A549 (cell line): ENCODE measurements at regions not wholly inside any gene's neighbourhood (a gene's known extent, or its start where the extent isn't known, plus 50 kb on each side); places are given as distances from the start of the nearest gene placed in this dataset.

Experiments
- ATAC-seq, 2 experiments: fragments of 200-7000 bp in 1 of 2; fragments of >200 bp in 1 of 2; cut with Nextera tagmentation in 1 of 2; cut with Tn5 transposase in 1 of 2; 3 replicates each; pipeline versions ENCODE4 v1.8.0 to v1.9.1; 2018 to 2020; ENCODE audit warnings: mild to moderate bottlenecking in 1 of 2, moderate library complexity in 1 of 2
- CTCF ChIA-PET: fragments of 300-600 bp; sonication (Branson Sonifier 250); formaldehyde crosslinking; extraction: SDS; loops from one replicate; lab custom pipeline; 2021; ENCODE audit warnings: antibody characterized with exemption, inconsistent platforms; lab: Yijun Ruan, JAX
- POLR2A ChIA-PET: fragments of 350-600 bp; formaldehyde crosslinking; extraction: SDS; loops from one replicate; lab custom pipeline; 2021; ENCODE audit warnings: antibody characterized with exemption, inconsistent platforms; lab: Yijun Ruan, JAX
- DNase-seq, 2 experiments: peaks; one replicate each; pipeline versions ENCODE4 v3.0.0 to v3.0.0-alpha.2; 2011 to 2016; ENCODE audit warnings: low read depth in 1 of 2, low spot score in 1 of 2
- FAIRE-seq: peaks from 2 replicates; lab custom pipeline; 2011; peaks lifted over from hg19 to GRCh38; lab: Jason Lieb, UNC
- H3K27ac ChIP-seq, 2 experiments: fragments of >200 bp; sonication (Bioruptor Twin); formaldehyde crosslinking; 3 replicates each; pipeline ENCODE4 v1.5.1; 2016 to 2017
- H3K4me1 ChIP-seq: fragments of >200 bp; sonication (Bioruptor Twin); formaldehyde crosslinking; 3 replicates; pipeline ENCODE4 v1.6.1; 2016
- H3K4me2 ChIP-seq: fragments of >200 bp; sonication (Bioruptor Twin); formaldehyde crosslinking; 3 replicates; pipeline ENCODE4 v1.6.1; 2016
- H3K4me3 ChIP-seq: fragments of >200 bp; sonication (Bioruptor Twin); formaldehyde crosslinking; 3 replicates; pipeline ENCODE4 v1.5.1; 2016
- H3K9me3 ChIP-seq: fragments of >200 bp; sonication (Bioruptor Twin); formaldehyde crosslinking; 3 replicates; pipeline ENCODE4 v1.6.1; 2016
- BCL3 ChIP-seq: fragments of >200 bp; sonication (Bioruptor Twin); formaldehyde crosslinking; IDR thresholded peaks from 3 replicates; pipeline ENCODE4 v1.6.1; 2016
- BHLHE40 ChIP-seq: IDR thresholded peaks from 2 replicates; pipeline ENCODE4 v1.6.1; 2012; ENCODE audit warnings: low read depth, low read length, inconsistent platforms
- CHD2 ChIP-seq: fragments of 150-350 bp; IDR thresholded peaks from 2 replicates; pipeline ENCODE4 v1.6.1; 2014; ENCODE audit warnings: low read length; ENCODE audit not compliant: partially characterized antibody
- CHD4 ChIP-seq: fragments of 200-600 bp; sonication (generic); IDR thresholded peaks from 2 replicates; pipeline ENCODE4 v1.6.1; 2016; ENCODE audit warnings: antibody characterized with exemption, mild to moderate bottlenecking, borderline replicate concordance
- CTCF ChIP-seq: fragments of >200 bp; sonication (Bioruptor Twin); formaldehyde crosslinking; IDR thresholded peaks from 3 replicates; pipeline ENCODE4 v1.5.1; 2016
- EHF ChIP-seq: fragments of 250-450 bp; sonication (Bioruptor Pico); IDR thresholded peaks from 2 replicates; pipeline ENCODE4 v1.5.0; 2020; ENCODE audit warnings: mild to moderate bottlenecking
- EHMT2 ChIP-seq: fragments of 200-600 bp; sonication (generic); IDR thresholded peaks from 2 replicates; pipeline ENCODE4 v1.6.1; 2016; ENCODE audit warnings: antibody characterized with exemption, low read depth, mild to moderate bottlenecking, moderate library complexity
- FOSB ChIP-seq: fragments of 250-450 bp; sonication (Bioruptor Pico); IDR thresholded peaks from 2 replicates; pipeline ENCODE4 v1.5.0; 2020; ENCODE audit warnings: mild to moderate bottlenecking, moderate library complexity
- FOXS1 ChIP-seq: fragments of 250-450 bp; sonication (Bioruptor Pico); IDR thresholded peaks from 2 replicates; pipeline ENCODE4 v1.5.0; 2020; ENCODE audit warnings: mild to moderate bottlenecking, moderate library complexity
- GATA3 ChIP-seq: IDR thresholded peaks from 2 replicates; pipeline ENCODE4 v1.6.1; 2012; ENCODE audit warnings: borderline replicate concordance
- MYC ChIP-seq: IDR thresholded peaks from 2 replicates; pipeline ENCODE4 v1.6.1; 2012; ENCODE audit warnings: mild to moderate bottlenecking, inconsistent platforms, low read length, improper control_type of control experiment, borderline replicate concordance
- NPAS2 ChIP-seq: fragments of 250-450 bp; sonication (Bioruptor Pico); IDR thresholded peaks from 2 replicates; pipeline ENCODE4 v1.8.0; 2022; ENCODE audit warnings: mild to moderate bottlenecking, moderate library complexity, borderline replicate concordance
- PBX3 ChIP-seq: IDR thresholded peaks from 2 replicates; pipeline ENCODE4 v1.6.1; 2012
- PHF8 ChIP-seq: fragments of 200-600 bp; sonication (generic); IDR thresholded peaks from 2 replicates; pipeline ENCODE4 v1.6.1; 2016; ENCODE audit warnings: low read depth, mild to moderate bottlenecking, antibody characterized with exemption, moderate library complexity, borderline replicate concordance
- POLR2AphosphoS2 ChIP-seq: conservative IDR thresholded peaks from 2 replicates; pipeline ENCODE4 v1.6.1; 2012; ENCODE audit warnings: low read length, improper control_type of control experiment, inconsistent platforms
- RARB ChIP-seq: fragments of 250-450 bp; sonication (Bioruptor Pico); IDR thresholded peaks from 2 replicates; pipeline ENCODE4 v1.8.0; 2021; ENCODE audit warnings: mild to moderate bottlenecking, moderate library complexity
- RNF2 ChIP-seq: fragments of 200-600 bp; sonication (generic); IDR thresholded peaks from 2 replicates; pipeline ENCODE4 v1.6.1; 2016; ENCODE audit warnings: low read depth, mild to moderate bottlenecking, antibody characterized with exemption, moderate library complexity, borderline replicate concordance
- TP53 ChIP-seq: fragments of 250-450 bp; sonication (Bioruptor Pico); IDR thresholded peaks from 2 replicates; pipeline ENCODE4 v1.5.0; 2021; ENCODE audit warnings: mild to moderate bottlenecking, moderate library complexity
- WGBS: methylation state at CpG from one replicate; pipeline ENCODE4 v1.1.6; 2017; ENCODE audit errors: missing lambda C conversion rate; 5-methylcytosine and 5-hydroxymethylcytosine counted together
- TF ChIP-seq, protein P1 (sequence below): fragments of 450-650 bp; IDR thresholded peaks from 2 replicates; pipeline ENCODE4 v1.6.1; 2014; ENCODE audit warnings: antibody characterized with exemption

DNA sequence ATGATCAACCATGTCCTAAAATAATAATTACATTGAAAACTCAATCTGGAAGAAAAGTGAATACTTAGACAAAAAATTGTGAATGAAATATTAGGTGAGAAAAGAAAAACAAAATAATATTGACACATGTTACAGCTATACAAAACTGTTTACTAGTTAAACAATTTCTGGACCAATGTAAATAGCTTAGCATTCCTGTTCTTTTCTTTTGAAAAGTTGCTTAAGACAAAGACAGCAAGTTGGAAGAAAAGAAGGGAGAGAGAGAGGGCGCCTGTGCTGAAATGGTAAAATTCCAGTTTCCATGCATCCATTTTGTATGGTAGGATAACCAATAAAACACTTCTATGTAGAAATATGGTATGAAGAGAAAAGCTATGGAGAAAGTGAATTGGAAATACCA is 94.1 kb upstream of the RFX8 start:
- TF ChIP-seq RARB (CRISPR knock-in tag) (no peak), CHD4 (no peak), FOXS1 (CRISPR knock-in tag) (no peak), CTCF (no peak), RNF2 (no peak), CHD2 (no peak), BCL3 (no peak), PHF8 (no peak), EHF (CRISPR knock-in tag) (no peak), FOSB (no peak), PBX3 (no peak), EHMT2 (no peak), TP53 (CRISPR knock-in tag) (no peak)
- TF ChIP-seq, protein P1, sequence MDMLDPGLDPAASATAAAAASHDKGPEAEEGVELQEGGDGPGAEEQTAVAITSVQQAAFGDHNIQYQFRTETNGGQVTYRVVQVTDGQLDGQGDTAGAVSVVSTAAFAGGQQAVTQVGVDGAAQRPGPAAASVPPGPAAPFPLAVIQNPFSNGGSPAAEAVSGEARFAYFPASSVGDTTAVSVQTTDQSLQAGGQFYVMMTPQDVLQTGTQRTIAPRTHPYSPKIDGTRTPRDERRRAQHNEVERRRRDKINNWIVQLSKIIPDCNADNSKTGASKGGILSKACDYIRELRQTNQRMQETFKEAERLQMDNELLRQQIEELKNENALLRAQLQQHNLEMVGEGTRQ: no peak
- TF ChIP-seq, all 56 proteins: peak for 0
- ChIA-PET POLR2A (interaction anchor here (0.6 to 0.7 kb wide), 2 partner anchors 51 to 801 kb away, joined by 4 to 8 read pairs; no protein-coding TSS in a partner anchor), CTCF (interaction anchor here (0.7 to 0.8 kb wide), 2 partner anchors 30 to 150 kb away, joined by 3 read pairs; no protein-coding TSS in a partner anchor)

DNA sequence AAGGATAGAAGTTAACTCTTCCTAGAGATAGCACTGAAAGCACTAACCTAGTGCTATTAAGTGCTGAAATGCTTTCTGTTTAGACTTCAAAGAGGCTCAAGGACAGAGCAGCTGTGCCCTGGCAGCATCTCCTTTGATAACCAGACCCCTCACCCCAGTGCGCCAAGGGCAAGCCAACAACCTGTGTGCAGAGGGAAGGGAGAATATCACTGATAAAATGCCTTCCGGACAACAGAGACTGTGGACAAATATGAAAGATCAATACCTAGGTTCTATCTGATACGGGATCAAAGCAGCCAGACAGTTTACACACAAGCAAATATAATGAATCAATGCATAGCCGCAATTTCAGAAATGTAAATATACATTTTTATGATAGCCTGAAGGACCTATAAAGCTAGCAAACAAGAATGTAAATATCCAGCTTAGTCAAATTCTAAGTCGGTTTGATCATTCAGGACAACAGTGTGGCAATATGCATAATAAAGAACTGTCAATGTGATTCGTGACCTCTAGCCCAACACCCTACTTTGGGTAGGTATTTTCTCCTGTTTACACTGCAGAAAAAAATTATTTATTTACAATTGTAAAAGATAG is 91.8 kb upstream of the RFX8 start:
- no peaks in the 10 kb centered on the region for H3K9me3 ChIP-seq
- FAIRE-seq: no peak
- peak overlapping the region; percentile 31; the same call in 2 of the 3 replicates for H3K4me2 ChIP-seq
- WGBS: 14% methylated on average over 6 of the region's 6 CpGs
- ATAC-seq: peak in 1 of 2 experiments; percentile 56; a peak in 3 of 6 replicates
- H3K27ac ChIP-seq: no peak overlapping the region
- peak; percentile 88 for TF ChIP-seq GATA3
- TF ChIP-seq MYC: no peak
- ChIA-PET CTCF (interaction anchor here (1.0 kb wide), 1 partner anchor 17 kb away, joined by 3 read pairs; no protein-coding TSS in a partner anchor), POLR2A (no interaction called here)
- peak in 1 of 2 experiments; percentile 45 for DNase-seq
- peaks cover 6% of the 10 kb centered on the region; the same call in 2 of the 3 replicates for H3K4me1 ChIP-seq
- H3K4me3 ChIP-seq: no peak overlapping the region

More for the DNA sequence above, 94.1 kb upstream of the RFX8 start:
- Histone ChIP-seq H3K4me3 (no peak overlapping the region), H3K9me3 (no peaks in the 10 kb centered on the region), H3K27ac (no peak overlapping the region), H3K4me2 (no peak overlapping the region), H3K4me1 (peaks cover 6% of the 10 kb centered on the region; the same call in 2 of the 3 replicates)
- no peak for DNase-seq
- 63% methylated on average over 1 of the region's 1 CpG for WGBS
- no peak for ATAC-seq
- no peak for FAIRE-seq

- peaks cover 6% of the 10 kb centered on the region; the same call in 2 of the 3 replicates for H3K4me1 ChIP-seq
These were observed 88.9 kb upstream of the RFX8 start for GRCh38 chr2:101563849-101564248.

More at GRCh38 chr2:101563849-101564248, 88.9 kb upstream of the RFX8 start:
- 82% methylated on average over 4 of the region's 4 CpGs for WGBS
- no peak overlapping the region for H3K4me3 ChIP-seq
- FAIRE-seq (no peak), ATAC-seq (no peak), DNase-seq (no peak)
- H3K27ac ChIP-seq: no peak overlapping the region
- no peak overlapping the region for H3K4me2 ChIP-seq
- ChIA-PET CTCF (no interaction called here), POLR2A (no interaction called here)
- TF ChIP-seq BHLHE40: no peak
- TF ChIP-seq POLR2AphosphoS2: no peak
- TF ChIP-seq NPAS2: no peak
- TF ChIP-seq BCL3: no peak
- TF ChIP-seq PBX3: no peak
- TF ChIP-seq MYC: no peak
- TF ChIP-seq CHD2: no peak
- no peak for TF ChIP-seq GATA3
- TF ChIP-seq FOSB: no peak
- peaks cover 8% of the 10 kb centered on the region; the same call in 1 of the 3 replicates for H3K9me3 ChIP-seq
